Fibroblast of lung (primary cell): ENCODE measurements at regions not wholly inside any gene's neighbourhood (a gene's known extent, or its start where the extent isn't known, plus 50 kb on each side); places are given as distances from the start of the nearest gene placed in this dataset.

Experiments used
- DNase-seq, 2 donors: peaks; one replicate each; pipeline versions ENCODE4 v3.0.0 to v3.0.0-alpha.2; 2010; ENCODE audit warnings: low read depth in 2 of 2
- H2AFZ ChIP-seq: 2 replicates; pipeline ENCODE4 v1.5.1; 2012; ENCODE audit warnings: low read length, control low read depth, inconsistent platforms
- H3K27ac ChIP-seq: 2 replicates; pipeline ENCODE4 v1.5.1; 2011; ENCODE audit warnings: low read length, control low read depth; ENCODE audit not compliant: insufficient read depth
- H3K27me3 ChIP-seq: 2 replicates; pipeline ENCODE4 v1.5.1; 2011; ENCODE audit warnings: mild to moderate bottlenecking, low read length; ENCODE audit not compliant: control insufficient read depth, insufficient read depth
- H3K36me3 ChIP-seq: 2 replicates; pipeline ENCODE4 v1.5.1; 2011; ENCODE audit warnings: low read length; ENCODE audit not compliant: control insufficient read depth, insufficient read depth
- H3K4me1 ChIP-seq: 2 replicates; pipeline ENCODE4 v1.5.1; 2011; ENCODE audit warnings: low read length; ENCODE audit not compliant: control insufficient read depth, insufficient read depth; ENCODE audit errors: extremely low read depth
- H3K4me2 ChIP-seq: 2 replicates; pipeline ENCODE4 v1.5.1; 2011; ENCODE audit warnings: low read length, control low read depth; ENCODE audit not compliant: insufficient read depth; ENCODE audit errors: extremely low read depth
- H3K4me3 ChIP-seq, 4 experiments: fragments of 200-600 bp in 1 of 4; sonication (generic) in 1 of 4; replicated peaks in 1 of 4; 2 replicates each; pipeline ENCODE4 v1.5.1; 2011 to 2016; ENCODE audit warnings: low read length in 4 of 4, low read depth in 3 of 4, mild to moderate bottlenecking in 3 of 4, control low read depth in 2 of 4, inconsistent platforms in 1 of 4, mixed read lengths in 1 of 4; ENCODE audit not compliant: insufficient read depth in 1 of 4; ENCODE audit errors: control extremely low read depth in 1 of 4
- H3K79me2 ChIP-seq: 2 replicates; pipeline ENCODE4 v1.5.1; 2012; ENCODE audit warnings: mild to moderate bottlenecking, low read length, inconsistent platforms; ENCODE audit not compliant: control insufficient read depth, insufficient read depth
- H3K9ac ChIP-seq: 2 replicates; pipeline ENCODE4 v1.5.1; 2011; ENCODE audit warnings: mild to moderate bottlenecking, low read length, control low read depth; ENCODE audit not compliant: insufficient read depth
- H3K9me3 ChIP-seq: 2 replicates; pipeline ENCODE4 v1.5.1; 2012; ENCODE audit warnings: low read depth, low read length; ENCODE audit not compliant: control insufficient read depth, insufficient read depth
- H4K20me1 ChIP-seq: 2 replicates; pipeline ENCODE4 v1.5.1; 2011; ENCODE audit warnings: low read length; ENCODE audit not compliant: control insufficient read depth, insufficient read depth; ENCODE audit errors: extremely low read depth
- CTCF ChIP-seq, 2 donors: IDR thresholded peaks in 1 of 2; conservative IDR thresholded peaks in 1 of 2; 1 replicate in 1 of 2; 2 replicates in 1 of 2; pipeline ENCODE4 v1.5.1; 2011 to 2012; ENCODE audit warnings: low read length in 2 of 2, control low read depth in 1 of 2, inconsistent platforms in 1 of 2, low read depth in 1 of 2, mild to moderate bottlenecking in 1 of 2
- EZH2 ChIP-seq: IDR thresholded peaks from 2 replicates; pipeline ENCODE4 v1.5.1; 2012; ENCODE audit warnings: low read length, control low read depth, mild to moderate bottlenecking; ENCODE audit errors: missing control alignments

DNA sequence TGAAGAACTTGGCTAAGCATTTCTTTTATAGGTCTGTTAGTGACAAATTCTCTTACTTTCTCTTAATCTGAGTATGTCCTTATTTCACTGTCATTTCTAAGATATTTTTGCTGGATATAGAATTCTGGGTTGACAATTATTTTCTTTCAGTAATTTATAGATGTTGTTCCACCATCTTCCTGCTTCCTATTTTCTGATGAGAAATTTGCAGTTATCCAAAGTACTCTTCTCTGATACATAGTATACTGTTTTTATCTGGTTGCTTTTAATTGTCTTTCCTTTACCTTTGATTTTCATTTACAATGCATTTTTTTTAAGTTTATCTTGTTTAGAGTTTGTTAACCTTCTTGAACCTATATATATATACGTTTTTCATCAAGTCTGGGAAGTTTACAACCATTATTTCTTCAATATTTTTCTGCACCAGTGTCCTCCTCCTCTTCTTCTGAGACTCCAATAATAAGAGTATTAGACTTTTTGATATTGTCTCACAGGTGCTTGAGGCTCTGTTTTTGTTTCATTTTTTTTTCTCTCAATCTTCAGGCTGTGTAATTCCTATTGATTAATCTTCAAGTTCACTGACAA, 101.6 kb upstream of the INSIG1 start:
- H3K9me3 ChIP-seq = no peaks in the 10 kb centered on the region
- no peak overlapping the region for H3K4me2 ChIP-seq
- no peak overlapping the region for H3K9ac ChIP-seq
- no peak for TF ChIP-seq CTCF (conservative IDR thresholded peaks at IDR 0.05 in 1 of 2, IDR thresholded peaks at IDR 0.05 in 1 of 2; ENCODE audit: low read depth in 1 of 2, low read length in 2 of 2)
- TF ChIP-seq EZH2 = no peak
- H2AFZ ChIP-seq = no peak overlapping the region
- no peak overlapping the region for H3K4me3 ChIP-seq
- no peak for DNase-seq
- H3K27ac ChIP-seq = no peak overlapping the region
- no peaks in the 10 kb centered on the region for H3K36me3 ChIP-seq
- H3K27me3 ChIP-seq = no peaks in the 10 kb centered on the region
- H3K4me1 ChIP-seq = no peaks in the 10 kb centered on the region
- no peaks in the 10 kb centered on the region for H3K79me2 ChIP-seq
- no peaks in the 10 kb centered on the region for H4K20me1 ChIP-seq

- no peak overlapping the region for H3K27ac ChIP-seq
- no peaks in the 10 kb centered on the region for H4K20me1 ChIP-seq
- no peak overlapping the region for H3K4me2 ChIP-seq
- no peak overlapping the region for H3K9ac ChIP-seq
- H3K4me3 ChIP-seq = no peak overlapping the region
- DNase-seq = no peak
- no peaks in the 10 kb centered on the region for H3K27me3 ChIP-seq
- H3K4me1 ChIP-seq = no peaks in the 10 kb centered on the region
- H2AFZ ChIP-seq = no peak overlapping the region
- TF ChIP-seq CTCF (conservative IDR thresholded peaks at IDR 0.05 in 1 of 2, IDR thresholded peaks at IDR 0.05 in 1 of 2; ENCODE audit: low read depth in 1 of 2, low read length in 2 of 2) = no peak
- no peaks in the 10 kb centered on the region for H3K36me3 ChIP-seq
- no peaks in the 10 kb centered on the region for H3K9me3 ChIP-seq
- no peaks in the 10 kb centered on the region for H3K79me2 ChIP-seq
Measured at GRCh38 chr7:155198196-155198892, 99.3 kb upstream of the INSIG1 start.

GRCh38 chr7:155198901-155199845, 98.5 kb upstream of the INSIG1 start:
- DNase-seq = peak; percentile 19 to 81
- H3K9ac ChIP-seq = no peak overlapping the region

More at GRCh38 chr7:155198901-155199845, 98.5 kb upstream of the INSIG1 start:
- Histone ChIP-seq H3K79me2 (no peaks in the 10 kb centered on the region), H3K4me2 (no peak overlapping the region), H4K20me1 (no peaks in the 10 kb centered on the region), H2AFZ (no peak overlapping the region), H3K4me3 (no peak overlapping the region), H3K27ac (no peak overlapping the region), H3K4me1 (no peaks in the 10 kb centered on the region), H3K9me3 (no peaks in the 10 kb centered on the region), H3K27me3 (no peaks in the 10 kb centered on the region), H3K36me3 (no peaks in the 10 kb centered on the region)
- no peak for TF ChIP-seq EZH2
- no peak for TF ChIP-seq CTCF (conservative IDR thresholded peaks at IDR 0.05 in 1 of 2, IDR thresholded peaks at IDR 0.05 in 1 of 2; ENCODE audit: low read depth in 1 of 2, low read length in 2 of 2)
